Chondrocyte (in vitro differentiated cells): ENCODE measurements at regions not wholly inside any gene's neighbourhood (a gene's known extent, or its start where the extent isn't known, plus 50 kb on each side); places are given as distances from the start of the nearest gene placed in this dataset.
A peak's percentile ranks its signal among the peaks of the same experiment; 100 is the strongest.

Experiments used
- DNase-seq: peaks from one replicate; pipeline ENCODE4 v3.0.0; 2021; ENCODE audit warnings: mixed read lengths, low spot score
- H3K27ac Mint-ChIP-seq: one replicate; pipeline ENCODE4 v1.8.0; 2021; ENCODE audit warnings: mild to moderate bottlenecking, moderate library complexity, mixed read lengths; ENCODE audit not compliant: unreplicated experiment
- H3K27me3 Mint-ChIP-seq: 2 replicates; pipeline ENCODE4 v1.8.0; 2021; ENCODE audit warnings: low read depth, mixed read lengths
- H3K36me3 Mint-ChIP-seq: 2 replicates; pipeline ENCODE4 v1.8.0; 2021; ENCODE audit warnings: low read depth, mixed read lengths
- H3K4me1 Mint-ChIP-seq: 2 replicates; pipeline ENCODE4 v1.8.0; 2021; ENCODE audit warnings: low read depth, mild to moderate bottlenecking, mixed read lengths
- H3K4me3 Mint-ChIP-seq: one replicate; pipeline ENCODE4 v1.8.0; 2021; ENCODE audit warnings: mild to moderate bottlenecking, moderate library complexity, mixed read lengths; ENCODE audit not compliant: unreplicated experiment
- H3K9me3 Mint-ChIP-seq: 2 replicates; pipeline ENCODE4 v1.8.0; 2021; ENCODE audit warnings: low read depth, mixed read lengths
- TF ChIP-seq, protein P1 (sequence below): fragments of 200-600 bp; sonication (generic); IDR thresholded peaks from 2 replicates; pipeline ENCODE4 v1.5.0; 2021; ENCODE audit warnings: antibody characterized with exemption, mild to moderate bottlenecking, moderate library complexity

DNA sequence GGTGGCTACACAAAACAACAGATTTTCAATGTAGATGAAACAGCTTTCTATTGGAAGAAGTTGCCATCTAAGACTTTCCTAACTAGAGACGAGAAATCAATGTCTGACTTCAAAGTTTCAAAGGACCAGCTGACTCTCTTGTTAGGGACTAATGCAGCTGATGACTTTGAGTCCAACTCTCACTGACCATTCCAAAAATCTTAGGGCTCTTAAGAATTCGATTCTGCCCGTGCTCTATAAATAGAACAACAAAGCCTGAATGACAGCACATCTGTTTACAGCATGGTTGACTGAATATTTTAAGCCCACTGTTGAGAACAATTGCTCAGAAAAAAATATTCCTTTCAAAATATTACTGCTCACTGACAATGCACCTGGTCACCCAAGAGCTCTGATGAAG, 202.4 kb upstream of the PRICKLE2 start:
- TF ChIP-seq, protein P1, sequence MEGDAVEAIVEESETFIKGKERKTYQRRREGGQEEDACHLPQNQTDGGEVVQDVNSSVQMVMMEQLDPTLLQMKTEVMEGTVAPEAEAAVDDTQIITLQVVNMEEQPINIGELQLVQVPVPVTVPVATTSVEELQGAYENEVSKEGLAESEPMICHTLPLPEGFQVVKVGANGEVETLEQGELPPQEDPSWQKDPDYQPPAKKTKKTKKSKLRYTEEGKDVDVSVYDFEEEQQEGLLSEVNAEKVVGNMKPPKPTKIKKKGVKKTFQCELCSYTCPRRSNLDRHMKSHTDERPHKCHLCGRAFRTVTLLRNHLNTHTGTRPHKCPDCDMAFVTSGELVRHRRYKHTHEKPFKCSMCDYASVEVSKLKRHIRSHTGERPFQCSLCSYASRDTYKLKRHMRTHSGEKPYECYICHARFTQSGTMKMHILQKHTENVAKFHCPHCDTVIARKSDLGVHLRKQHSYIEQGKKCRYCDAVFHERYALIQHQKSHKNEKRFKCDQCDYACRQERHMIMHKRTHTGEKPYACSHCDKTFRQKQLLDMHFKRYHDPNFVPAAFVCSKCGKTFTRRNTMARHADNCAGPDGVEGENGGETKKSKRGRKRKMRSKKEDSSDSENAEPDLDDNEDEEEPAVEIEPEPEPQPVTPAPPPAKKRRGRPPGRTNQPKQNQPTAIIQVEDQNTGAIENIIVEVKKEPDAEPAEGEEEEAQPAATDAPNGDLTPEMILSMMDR, result no peak
- Mint-ChIP-seq H3K4me3 (no peak overlapping the region), H3K36me3 (peaks cover 8% of the 10 kb centered on the region), H3K9me3 (peaks cover 5% of the 10 kb centered on the region), H3K4me1 (peaks cover 4% of the 10 kb centered on the region), H3K27me3 (no peaks in the 10 kb centered on the region), H3K27ac (no peak overlapping the region)
- DNase-seq, result no peak

DNA sequence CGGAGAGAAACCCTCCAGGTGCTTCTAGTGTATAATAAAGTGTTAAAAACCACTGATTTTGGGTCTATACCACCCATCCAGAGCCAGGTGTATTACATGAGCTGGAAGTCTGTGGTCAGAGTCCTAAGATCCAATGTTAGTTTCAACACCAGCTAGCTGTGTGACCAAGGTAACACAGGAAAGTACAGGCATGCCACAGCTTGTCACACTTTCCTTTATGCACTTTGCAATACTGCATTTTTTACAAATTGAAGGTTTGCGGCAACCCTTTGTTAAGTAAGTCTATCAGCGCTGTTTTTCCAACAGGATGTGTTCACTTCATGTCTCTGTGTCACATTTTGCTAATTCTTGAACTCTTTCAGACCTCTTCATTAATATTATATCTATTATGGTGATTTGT, 201.3 kb upstream of the PRICKLE2 start:
- Mint-ChIP-seq H3K27ac (no peak overlapping the region), H3K36me3 (peaks cover 8% of the 10 kb centered on the region)
- no peak for DNase-seq

DNA sequence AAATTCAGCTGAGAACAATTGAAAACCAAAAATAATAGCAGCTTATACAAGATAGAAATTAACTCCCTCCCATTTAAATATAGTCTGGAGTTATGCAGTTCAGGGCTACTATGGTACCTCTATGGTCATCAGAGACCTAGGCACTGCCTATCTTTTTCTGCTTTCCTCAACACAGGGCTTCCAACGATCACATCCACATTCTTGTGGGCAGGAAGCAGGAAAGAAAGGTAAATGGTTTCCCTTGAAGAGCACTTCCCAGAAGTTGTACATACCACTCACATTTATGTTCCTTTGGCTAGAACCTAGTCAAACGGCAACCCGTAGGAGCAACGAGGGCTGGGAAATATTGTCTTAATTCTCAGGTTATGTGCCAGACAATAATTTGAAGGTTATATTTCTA, 197.7 kb upstream of the PRICKLE2 start:
- no peaks in the 10 kb centered on the region for H3K36me3 Mint-ChIP-seq
- H3K9me3 Mint-ChIP-seq, result no peaks in the 10 kb centered on the region
- no peak for DNase-seq
- no peaks in the 10 kb centered on the region for H3K27me3 Mint-ChIP-seq
- no peak overlapping the region for H3K4me3 Mint-ChIP-seq
- H3K27ac Mint-ChIP-seq, result no peak overlapping the region
- H3K4me1 Mint-ChIP-seq, result peaks cover 14% of the 10 kb centered on the region
- TF ChIP-seq, protein P1, result no peak

More for the DNA sequence above, 201.3 kb upstream of the PRICKLE2 start:
- Mint-ChIP-seq H3K4me3 (no peak overlapping the region), H3K4me1 (peaks cover 11% of the 10 kb centered on the region), H3K27me3 (no peaks in the 10 kb centered on the region), H3K9me3 (peaks cover 4% of the 10 kb centered on the region)
- TF ChIP-seq, protein P1, result no peak

- TF ChIP-seq, protein P1, result no peak
- Mint-ChIP-seq H3K9me3 (no peaks in the 10 kb centered on the region), H3K36me3 (no peaks in the 10 kb centered on the region), H3K4me3 (no peak overlapping the region), H3K4me1 (peaks cover 20% of the 10 kb centered on the region), H3K27me3 (no peaks in the 10 kb centered on the region), H3K27ac (peak overlapping the region; percentile 67)
- no peak for DNase-seq
Observed at GRCh38 chr3:64422192-64422591, 196.9 kb upstream of the PRICKLE2 start.

DNA sequence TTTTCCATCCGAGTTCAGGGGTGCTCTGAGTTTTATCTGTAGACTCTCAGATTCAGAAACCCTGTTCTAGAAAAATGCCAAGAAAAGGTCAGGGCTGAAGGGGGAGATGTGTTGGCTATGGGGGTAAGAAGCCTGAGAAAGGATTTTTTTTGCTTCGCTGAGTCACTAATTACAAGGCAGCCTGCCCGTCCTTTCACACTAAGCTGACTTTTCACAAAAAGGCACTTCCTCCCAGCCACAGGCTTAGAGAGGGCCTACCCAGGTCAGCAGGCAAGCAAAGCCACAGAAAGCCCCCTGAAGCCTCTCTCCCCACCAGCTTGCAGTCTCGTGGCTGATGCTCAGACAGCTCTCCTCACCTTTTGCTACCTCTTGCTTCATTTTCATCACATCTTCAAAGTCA, 192.6 kb upstream of the PRICKLE2 start:
- Mint-ChIP-seq H3K4me1 (peaks cover 17% of the 10 kb centered on the region), H3K4me3 (no peak overlapping the region), H3K9me3 (no peaks in the 10 kb centered on the region), H3K27ac (peak overlapping the region; percentile 75), H3K36me3 (no peaks in the 10 kb centered on the region), H3K27me3 (no peaks in the 10 kb centered on the region)
- DNase-seq, result no peak
- TF ChIP-seq, protein P1, result no peak
